NCI-H128 (cell line): ENCODE measurements at regions not wholly inside any gene's neighbourhood (a gene's known extent, or its start where the extent isn't known, plus 50 kb on each side); places are given as distances from the start of the nearest gene placed in this dataset.
"Not testable (repeated sequence)": the region's sequence is repeated elsewhere in the genome, so short reads cannot be mapped to it uniquely, and the experiment has no call there.

ENCODE experiments used
- DNase-seq: peaks from one replicate; lab custom pipeline; 2025; ENCODE audit not compliant: unreplicated experiment; lab: John Stamatoyannopoulos, UW

- no peak for DNase-seq
Observed at GRCh38 chr4:108465886-108466500, 154.4 kb upstream of the RPL34 start.

GRCh38 chr4:108458681-108459080, 161.7 kb upstream of the RPL34 start:
- no peak for DNase-seq

GRCh38 chr4:108454227-108454626, 166.1 kb upstream of the RPL34 start:
- DNase-seq = no peak

- no peak for DNase-seq
Observed at GRCh38 chr4:108453366-108453765, 167.0 kb upstream of the RPL34 start.

- DNase-seq = no peak
Observed at GRCh38 chr4:108450236-108450898, 170.0 kb upstream of the RPL34 start.

GRCh38 chr4:108449129-108449528, 171.2 kb upstream of the RPL34 start:
- no peak for DNase-seq

- no peak for DNase-seq
Observed at GRCh38 chr4:108446556-108446955, 173.8 kb upstream of the RPL34 start.

GRCh38 chr4:108445716-108446115, 174.7 kb upstream of the RPL34 start:
- no peak for DNase-seq

- no peak for DNase-seq
Observed at GRCh38 chr4:108443585-108443984, 176.8 kb upstream of the RPL34 start.

GRCh38 chr4:108433832-108434231, 186.5 kb upstream of the RPL34 start:
- DNase-seq = no peak

- not testable (repeated sequence) for DNase-seq
Observed at GRCh38 chr4:108433394-108433793, 187.0 kb upstream of the RPL34 start.

GRCh38 chr4:108432418-108432817, 188.0 kb upstream of the RPL34 start:
- no peak for DNase-seq

- DNase-seq = no peak
Observed at GRCh38 chr4:108431986-108432385, 188.4 kb upstream of the RPL34 start.

- DNase-seq = no peak
Observed at GRCh38 chr4:108430921-108431320, 189.5 kb upstream of the RPL34 start.

- no peak for DNase-seq
Observed at GRCh38 chr4:108429662-108430061, 190.7 kb upstream of the RPL34 start.

- DNase-seq = no peak
Observed at GRCh38 chr4:108428923-108429322, 191.5 kb upstream of the RPL34 start.

GRCh38 chr4:108427946-108428485, 192.4 kb upstream of the RPL34 start:
- DNase-seq = no peak

- no peak for DNase-seq
Observed at GRCh38 chr4:108426493-108426892, 193.9 kb upstream of the RPL34 start.

- no peak for DNase-seq
Observed at GRCh38 chr4:108425988-108426387, 194.4 kb upstream of the RPL34 start.

GRCh38 chr4:108417923-108418322, 202.5 kb upstream of the RPL34 start:
- DNase-seq = no peak

GRCh38 chr4:108416831-108417230, 203.5 kb upstream of the RPL34 start:
- no peak for DNase-seq

- no peak for DNase-seq
Observed at GRCh38 chr4:108415389-108415788, 205.0 kb upstream of the RPL34 start.

- DNase-seq = no peak
Observed at GRCh38 chr4:108411836-108412235, 208.5 kb upstream of the RPL34 start.
